Kidney glomerular epithelial cell (primary cell): ENCODE measurements at regions not wholly inside any gene's neighbourhood (a gene's known extent, or its start where the extent isn't known, plus 50 kb on each side); places are given as distances from the start of the nearest gene placed in this dataset.
A peak's percentile ranks its signal among the peaks of the same experiment; 100 is the strongest.

Experiments
- DNase-seq: peaks from one replicate; lab custom pipeline; 2025; lab: John Stamatoyannopoulos, UW

DNA sequence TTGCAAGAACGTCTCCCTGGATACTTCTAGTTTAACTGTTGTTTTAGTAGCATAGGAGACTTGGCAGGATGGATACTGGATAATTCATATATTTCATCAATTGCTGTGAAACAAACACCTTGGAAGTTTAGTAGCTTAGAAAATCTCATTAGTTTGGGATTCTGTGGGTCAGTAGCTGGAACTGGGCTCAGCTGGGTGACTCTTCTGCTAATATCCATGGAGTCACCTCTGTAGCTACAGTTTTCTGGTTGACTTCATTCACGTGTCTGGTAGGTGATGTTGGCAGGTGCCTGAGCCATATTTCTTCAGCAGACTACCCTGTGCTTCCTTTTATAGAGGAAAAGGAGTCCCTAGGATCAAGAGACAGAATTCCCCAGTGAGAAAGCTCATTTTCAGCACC is 208.9 kb upstream of the PFKP start:
- no peak for DNase-seq

DNA sequence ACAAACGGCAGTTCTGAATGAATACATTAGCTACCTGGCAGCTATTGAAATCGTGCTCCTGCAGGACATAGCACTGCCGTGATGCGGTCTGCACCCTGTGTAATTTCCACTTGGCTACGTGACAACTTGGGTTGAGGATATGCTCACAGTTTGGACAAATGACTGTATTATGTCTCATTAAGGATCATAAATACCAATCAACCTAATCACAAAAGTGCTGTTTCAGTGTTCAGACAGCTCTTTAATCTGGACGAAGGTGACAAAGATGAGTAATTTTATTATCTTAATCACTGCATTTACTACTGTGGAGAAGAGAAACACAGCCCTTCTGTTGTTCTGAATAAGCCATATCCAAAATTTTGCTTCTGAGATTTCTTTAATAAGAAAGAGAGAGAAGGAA is 210.8 kb upstream of the PFKP start:
- no peak for DNase-seq

DNA sequence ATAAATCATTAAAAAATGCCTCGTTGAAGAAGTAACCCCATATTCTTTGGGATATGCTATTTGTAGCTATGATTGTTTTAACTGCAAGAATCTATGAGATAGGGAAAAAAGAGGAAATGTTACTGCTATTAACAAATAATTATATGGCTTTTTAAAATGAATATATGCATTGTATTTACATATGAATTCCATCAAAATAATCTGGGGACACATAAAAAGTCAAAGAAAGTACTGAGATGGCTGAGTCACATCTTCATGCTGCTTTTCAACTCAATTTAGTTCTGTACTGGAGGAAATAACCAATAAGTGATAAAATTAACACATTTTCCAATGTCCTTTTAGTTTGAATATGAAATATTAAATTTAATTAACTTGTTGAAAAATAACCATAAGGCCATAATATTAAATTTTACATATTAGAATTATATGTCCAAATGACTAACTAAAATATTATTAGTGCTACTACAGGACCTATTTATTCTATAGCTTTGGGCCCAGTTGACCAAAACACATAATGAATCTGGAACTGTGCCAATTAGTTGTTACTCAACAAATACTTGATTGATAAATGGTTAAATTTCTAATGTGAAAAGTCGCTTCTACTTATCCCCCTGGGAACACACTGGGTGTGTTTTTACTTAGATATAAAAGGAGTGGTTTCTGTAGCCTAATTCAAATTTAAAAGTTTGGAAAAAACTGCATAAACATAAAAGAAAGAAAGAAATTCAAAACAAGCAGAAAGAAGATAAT is 214.6 kb upstream of the PFKP start:
- no peak for DNase-seq

DNA sequence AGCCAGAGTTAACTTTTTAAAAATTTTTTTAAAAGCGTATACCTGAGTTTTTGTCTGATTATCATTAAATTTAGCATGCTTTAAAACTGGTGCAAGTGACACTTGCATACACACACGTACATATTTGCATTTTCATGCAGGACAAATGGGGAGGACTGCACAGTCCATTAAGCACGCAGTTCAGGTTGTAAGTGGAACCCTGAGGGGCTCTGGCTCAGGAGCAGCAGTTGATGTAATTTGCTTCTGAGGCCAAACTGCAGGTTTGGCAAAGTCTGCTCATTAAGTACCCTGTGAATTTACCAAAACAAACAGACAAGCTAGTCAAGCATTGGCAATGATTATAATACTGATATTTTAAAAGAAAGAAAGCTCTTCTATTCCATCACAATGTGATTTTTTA is 215.8 kb upstream of the PFKP start:
- DNase-seq: no peak

DNA sequence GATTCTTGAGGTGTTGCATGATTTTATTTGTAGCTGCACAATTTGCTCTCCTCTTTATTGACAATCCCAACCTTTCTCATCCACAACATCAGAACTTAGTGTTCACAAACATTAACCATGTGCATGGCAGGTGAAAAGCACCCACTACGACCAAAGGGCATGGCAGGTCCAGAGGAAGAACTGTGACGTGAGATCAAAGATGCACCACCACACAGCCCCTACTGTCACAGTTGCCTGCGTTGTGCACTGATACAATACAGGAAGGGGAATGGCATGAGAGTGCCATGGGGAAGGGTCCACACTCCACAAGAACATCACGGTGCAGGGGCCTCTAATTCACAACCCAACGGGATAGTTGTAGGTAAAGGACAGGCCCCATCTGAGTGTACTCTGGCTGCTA is 217.1 kb upstream of the PFKP start:
- no peak for DNase-seq

DNA sequence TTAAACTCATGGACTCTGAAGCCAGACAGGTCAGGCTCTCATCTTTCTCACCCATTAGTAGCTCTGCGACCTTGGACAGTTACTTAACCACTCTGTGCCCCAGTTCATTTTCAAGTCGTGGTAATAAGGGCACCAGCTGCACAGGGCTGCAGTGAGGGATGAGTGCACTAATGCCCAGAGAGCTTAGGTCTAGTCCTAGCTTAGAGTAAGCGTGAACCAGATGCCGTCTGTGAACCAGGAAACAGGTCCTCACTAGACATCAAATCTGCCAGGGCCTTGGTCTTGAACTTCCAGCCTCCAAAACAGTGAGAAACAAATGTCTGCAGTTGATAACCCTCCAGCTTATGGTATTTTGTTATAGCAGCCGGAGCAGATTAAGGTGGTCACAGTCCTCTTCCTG is 222.4 kb upstream of the PFKP start:
- DNase-seq: no peak

DNA sequence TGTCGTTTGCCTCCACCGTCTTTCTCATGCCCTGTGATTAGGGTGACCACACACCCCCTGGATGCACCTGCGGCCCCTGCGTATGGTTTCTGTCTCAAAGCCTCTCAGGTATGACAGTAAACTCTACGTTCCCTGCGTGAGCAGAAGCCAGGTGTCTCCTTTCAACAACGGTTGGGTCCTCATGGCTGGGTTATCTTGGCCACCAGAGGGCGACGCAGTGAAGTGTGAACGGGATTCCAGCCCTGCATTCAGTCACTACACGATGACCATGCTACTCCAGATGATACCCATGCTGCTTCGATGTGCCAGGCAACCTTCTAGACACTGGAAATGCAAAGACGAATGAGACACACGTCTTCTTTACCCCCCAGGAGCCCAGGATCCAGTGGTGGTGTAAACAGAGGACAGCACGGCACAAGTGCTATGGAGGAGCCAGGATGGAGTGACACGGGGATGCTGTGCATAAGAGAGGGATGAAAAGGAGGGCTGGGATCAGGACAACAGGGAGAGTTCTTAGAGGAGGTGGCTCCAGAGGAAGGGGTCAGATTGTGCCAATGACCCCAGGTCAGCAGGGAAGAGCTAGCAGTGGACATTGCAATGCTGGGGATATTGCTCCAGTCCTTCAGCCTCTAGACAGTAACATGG is 228.1 kb upstream of the PFKP start:
- peak; percentile 41 for DNase-seq

DNA sequence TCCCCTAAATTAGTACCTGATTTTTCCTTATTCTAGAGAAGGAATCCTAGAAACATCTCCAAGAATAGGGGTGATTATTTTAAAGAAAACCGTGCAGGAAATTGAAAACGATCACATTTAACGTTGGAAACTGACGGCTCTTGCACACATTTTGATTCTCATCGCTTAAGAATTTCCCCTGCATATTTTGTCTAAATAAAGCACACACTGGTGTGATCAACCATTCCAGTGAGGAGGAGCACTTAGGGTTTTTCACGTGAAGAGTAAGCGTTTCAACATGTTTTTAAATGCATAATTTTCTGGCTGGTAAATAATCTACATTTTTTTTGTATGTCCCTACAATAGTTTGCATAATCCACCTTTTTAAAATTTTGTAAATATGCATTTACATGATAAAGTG is 229.7 kb upstream of the PFKP start:
- DNase-seq: no peak

DNA sequence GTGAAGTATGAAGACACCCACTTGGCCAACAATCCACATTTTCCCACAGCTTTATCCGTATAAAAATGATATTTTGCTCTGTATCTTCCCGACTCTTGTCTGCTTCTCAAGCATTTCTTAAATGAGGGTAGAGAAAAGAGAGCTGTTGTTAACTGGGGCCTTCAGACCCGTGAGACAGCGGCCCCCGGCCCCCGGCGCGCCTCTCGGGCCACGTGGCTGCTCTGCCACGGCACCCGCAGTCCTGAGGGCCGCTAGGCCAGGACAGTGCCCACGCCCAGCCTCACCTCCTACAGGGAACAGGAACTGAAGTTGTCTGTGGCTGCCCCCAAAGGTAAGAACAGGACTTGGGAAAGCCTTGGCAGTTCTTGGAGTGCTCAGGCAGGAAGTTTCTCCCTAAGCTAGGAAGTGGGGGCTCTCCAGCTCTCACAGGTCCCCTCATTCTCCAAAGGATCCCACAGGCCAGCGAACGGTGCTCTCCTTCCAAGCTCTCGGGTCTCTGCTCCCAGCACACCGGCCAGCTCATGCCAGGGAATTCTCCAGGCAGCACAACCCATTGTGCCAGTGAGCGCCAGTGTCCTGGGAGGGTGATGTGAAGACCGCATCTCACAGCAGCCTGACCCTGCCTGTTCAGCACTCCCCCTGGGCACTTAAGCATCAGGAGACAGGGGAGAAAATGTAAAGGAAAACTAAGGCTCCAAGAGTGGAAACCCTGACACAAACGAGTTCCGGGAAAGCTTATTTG is 230.3 kb upstream of the PFKP start:
- DNase-seq: no peak

DNA sequence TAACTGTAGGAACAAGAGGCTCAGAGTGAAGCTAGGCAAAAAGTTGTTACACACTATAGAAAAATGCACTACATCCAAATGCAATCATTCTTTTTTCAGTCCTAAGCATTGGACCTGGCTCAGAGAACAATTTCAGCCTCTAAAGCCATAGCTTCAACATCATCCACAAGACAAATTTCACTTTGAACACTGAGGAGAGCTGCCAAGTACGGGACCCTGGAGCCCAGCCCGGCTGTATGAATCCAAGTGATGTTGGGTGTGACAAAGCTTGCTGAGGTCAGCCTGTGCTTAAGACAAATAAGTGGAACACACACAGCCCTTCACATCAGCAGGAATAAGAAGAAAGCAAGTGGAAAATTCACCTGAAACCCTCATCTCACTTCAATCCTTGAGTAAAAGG is 233.1 kb upstream of the PFKP start:
- no peak for DNase-seq

DNA sequence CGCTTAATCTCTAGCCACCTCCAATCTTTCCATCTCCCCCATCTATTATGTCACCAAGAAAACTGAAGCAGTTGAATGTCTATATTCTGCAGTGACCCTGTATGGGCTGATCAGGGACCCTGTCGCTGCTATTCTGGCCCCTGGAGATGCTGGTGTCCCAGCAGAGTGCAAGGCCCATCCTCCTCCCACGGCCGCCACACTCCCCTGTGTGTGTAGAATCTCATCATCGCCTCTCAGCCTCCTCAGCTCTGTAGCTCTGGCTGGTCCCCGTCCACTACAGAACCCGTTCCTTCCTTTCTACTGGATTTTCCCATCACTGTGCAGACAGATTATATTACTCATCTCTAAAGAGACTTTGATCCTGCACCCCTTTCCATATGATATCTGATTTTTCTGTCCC is 235.8 kb upstream of the PFKP start:
- no peak for DNase-seq

DNA sequence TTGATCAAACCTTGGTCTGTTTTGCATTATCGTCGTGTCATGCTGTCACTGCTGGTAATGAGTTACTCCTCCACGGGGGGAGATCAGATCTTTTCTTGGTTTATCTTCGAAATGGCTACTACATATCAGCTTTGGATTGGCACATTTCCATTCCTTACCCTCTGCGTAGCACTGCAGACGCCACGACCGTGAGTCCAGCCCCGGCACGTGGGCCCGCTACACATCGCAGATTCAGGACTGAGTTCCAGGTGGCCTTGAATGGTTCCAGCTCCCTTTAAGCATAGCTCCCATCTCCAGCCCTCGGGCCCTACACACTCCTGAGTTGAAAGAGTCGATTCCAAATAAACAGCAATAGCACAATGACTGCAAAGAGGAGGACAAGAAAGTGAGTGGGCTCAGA is 238.6 kb upstream of the PFKP start:
- no peak for DNase-seq

DNA sequence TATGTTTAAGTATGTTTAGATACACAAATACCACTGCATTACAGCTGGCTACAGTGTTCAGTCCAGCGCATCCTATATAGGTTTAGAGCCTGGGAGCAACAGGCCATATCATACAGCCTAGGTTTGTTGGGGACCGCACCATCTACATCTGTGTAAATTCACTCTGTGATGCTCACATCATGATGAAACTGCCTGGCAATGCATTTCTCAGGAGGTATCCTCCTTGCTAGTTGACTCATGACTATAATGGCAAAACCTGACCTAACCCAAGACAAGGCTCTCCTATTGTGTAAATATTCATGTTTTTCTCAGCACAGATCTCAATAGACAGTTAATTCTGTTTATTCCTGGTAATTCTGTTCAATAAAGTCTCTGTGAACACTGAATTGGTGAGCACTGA is 240.7 kb upstream of the PFKP start:
- DNase-seq: no peak

DNA sequence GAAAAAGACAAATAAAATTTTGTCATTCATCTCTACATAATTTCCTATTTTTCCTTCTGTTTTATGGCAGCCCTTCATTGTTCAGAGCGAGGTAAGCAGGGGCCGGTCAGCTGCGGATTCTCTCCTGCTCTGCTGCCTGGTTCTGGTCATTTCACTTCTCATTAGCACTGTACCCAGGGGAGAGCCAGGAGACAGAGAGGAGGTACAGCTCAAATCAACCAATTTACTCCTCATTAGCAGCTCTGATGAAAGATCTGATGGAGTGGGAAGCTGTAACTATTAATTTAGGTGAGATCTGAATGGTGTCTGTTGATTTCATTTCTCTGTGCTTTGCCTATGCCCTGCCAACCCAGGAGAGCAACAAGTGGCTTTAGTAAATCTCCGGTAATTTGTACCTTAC is 241.5 kb upstream of the PFKP start:
- no peak for DNase-seq

DNA sequence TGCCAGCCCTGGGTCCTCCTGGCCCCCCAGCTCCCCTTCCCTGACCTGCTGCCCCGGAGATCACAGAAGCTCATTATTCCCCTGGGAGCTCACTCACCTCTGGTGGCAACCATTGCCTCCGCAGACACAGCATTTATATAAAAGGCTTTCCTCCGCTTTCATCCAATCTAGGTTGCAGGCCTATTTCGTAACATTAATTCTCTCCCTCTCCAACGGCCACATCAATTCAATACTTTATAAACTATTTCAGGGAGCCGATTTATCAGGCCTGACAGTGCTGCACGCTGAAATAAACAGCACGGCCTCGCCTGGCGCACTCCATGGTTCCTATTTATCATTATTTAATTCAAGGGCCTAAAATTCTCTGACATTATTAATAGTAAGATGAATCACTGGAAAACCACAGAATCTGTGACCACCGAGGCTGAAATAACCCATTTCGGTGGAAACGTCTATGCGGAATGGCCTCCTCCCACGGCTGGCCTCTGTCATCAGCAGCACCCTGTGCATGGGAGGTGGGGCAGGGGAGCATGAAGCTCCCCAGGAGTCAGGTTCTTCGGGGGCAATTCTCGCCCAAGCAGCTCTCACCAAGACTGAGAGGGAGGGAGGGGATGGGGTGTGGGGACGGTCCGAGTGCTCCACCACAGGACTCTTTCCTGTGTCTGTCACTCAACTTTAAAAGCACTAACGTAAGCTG is 249.3 kb upstream of the PFKP start:
- DNase-seq: no peak

DNA sequence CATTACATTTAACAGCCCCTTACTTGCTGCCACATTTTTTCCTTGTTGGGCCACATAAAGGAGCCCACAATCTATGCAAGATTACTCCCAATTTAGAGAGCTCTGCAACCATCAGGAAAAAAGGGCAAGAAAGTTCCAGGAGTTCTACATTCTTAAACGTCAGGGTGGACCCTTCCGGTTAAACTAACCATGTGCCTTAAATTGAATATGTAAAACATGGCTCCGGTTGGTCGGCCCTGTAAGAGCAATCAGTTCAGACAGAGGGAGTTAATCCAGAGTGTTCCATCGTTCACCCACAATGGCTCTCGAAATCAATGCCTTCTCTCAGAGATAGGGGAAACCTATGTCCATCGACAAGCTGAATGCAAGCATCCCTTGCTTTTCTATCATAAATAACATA is 253.7 kb upstream of the PFKP start:
- DNase-seq: no peak

DNA sequence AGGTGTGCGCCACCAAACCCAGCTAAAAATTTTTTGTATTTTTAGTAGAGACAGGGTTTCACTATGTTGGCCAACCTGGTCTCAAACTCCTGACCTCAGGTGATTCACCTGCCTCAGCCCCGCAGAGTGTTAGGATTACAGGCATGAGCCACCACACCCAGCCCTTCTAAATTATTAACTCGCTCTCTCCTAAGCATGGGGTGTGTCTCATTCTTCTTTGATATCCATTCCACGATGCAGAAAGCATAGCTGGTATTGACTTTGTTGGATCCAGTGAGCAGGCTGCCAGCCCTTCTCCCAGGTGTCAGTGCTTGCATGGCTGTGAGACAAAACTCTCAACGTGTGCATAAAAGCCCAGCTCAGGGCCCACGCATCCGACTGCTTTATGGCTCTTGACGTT is 254.1 kb upstream of the PFKP start:
- no peak for DNase-seq

DNA sequence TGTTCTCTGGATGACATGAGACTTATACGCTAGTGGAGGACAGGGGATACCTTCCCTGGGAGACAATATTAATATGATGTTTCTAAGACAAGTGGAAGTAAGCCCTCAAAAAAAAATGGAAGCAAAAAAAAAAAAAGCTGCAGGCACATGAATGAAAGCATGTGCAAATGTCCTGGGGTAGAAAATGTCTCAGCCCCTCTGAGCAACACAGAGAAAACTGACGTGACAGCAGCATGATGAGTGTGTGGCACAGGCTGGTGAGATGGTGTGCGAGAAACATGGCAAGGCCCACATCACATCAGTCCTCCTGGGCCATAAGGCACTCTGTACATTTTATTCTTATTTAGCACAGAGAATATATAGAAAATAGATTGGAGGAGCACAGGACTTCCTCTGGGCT is 254.7 kb upstream of the PFKP start:
- no peak for DNase-seq

DNA sequence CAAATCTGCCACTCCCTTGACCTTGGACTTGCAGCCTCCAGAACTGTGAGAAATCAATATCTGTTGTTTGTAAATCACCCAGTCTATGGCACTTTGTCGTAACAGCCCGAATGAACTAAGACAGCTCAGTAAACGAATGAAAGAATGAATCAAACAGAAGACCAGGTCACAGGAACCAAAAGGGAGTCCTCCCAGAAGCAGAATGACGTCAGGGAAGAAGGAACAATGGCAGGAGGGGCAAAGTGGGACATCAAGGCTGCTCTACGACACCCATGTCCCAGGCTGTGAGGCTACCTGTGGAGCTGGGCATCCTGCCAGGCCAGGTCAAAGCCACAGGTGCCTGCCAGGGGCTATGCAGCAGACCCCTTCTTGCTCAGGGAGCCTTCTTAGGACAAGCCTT is 267.2 kb upstream of the PFKP start:
- no peak for DNase-seq

DNA sequence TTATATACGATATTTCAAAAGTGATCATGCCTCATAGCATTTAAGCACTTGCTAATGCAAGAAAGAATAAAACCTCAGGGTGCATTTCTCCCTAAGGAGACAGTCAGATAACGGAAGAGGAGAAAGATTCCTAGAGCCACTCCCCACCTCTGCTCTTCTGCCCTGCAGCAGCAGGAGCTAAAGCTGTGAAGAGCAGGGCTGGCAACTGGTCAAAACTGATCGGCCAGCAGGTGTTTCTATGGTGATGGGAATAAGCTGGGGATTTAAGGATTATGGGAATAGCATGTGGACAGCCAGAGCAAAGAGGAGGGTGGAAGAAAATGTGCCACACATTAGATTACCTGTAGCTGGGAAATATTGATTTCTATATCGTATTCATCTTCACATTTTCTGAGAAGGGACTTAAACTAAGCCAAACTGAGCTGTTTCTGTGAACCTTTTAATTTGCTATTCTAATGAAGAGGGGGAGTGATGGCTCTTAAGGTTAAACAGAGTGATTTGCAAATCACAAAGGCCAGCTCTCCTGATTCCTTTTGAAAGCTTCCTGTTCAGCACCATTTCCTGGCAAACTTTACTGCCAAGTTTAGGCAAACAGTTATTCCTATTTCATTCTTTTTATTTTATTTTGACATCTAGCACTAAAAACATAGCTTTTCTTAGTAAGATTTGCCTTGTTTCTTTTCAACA is 268.9 kb upstream of the PFKP start:
- no peak for DNase-seq

DNA sequence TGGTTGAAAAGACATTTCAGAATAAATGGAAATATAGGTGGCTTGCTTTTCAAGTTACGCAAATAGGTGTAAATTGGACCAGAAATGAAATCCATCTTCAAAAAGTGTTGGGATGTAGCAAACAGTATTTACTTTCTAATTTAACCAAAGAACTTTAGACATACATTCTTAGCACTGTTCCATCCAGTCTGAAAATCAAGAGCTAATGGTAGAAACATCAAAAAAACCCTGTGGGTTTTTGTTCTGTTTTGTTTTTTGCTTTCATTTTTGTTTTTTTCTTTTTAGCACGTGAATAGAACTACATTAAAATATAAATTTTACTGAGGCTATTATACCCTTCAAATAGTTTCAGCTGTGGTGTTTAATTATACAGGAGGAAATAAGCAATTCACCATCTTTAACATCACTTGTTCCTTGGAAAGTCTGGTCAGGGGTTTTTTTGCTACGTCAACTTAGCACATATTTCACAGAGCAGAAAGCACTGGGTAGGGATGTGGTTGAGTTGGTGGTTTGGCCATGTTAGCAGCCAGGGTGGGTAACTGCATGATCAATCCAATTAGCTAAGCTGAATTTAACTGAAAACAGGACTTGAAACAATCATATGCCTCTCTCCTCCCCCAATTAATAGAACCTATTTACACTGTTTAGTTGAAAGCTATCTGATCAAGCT is 275.4 kb upstream of the PFKP start:
- DNase-seq: no peak
